ENCODE measurements at regions not wholly inside any gene's neighbourhood (a gene's known extent, or its start where the extent isn't known, plus 50 kb on each side); places are given as distances from the start of the nearest gene placed in this dataset.

GRCh38 chr17:72303787-72304733 is 183.2 kb downstream of the SOX9 start:
- Mint-ChIP-seq H3K36me3 (ENCODE audit: low read depth) (no peaks in the 10 kb centered on the region), H3K9me3 (no peaks in the 10 kb centered on the region), H3K27me3 (no peaks in the 10 kb centered on the region), H3K4me1 (no peaks in the 10 kb centered on the region), H3K4me3 (no peak overlapping the region), H3K27ac (no peak overlapping the region)
- ChIA-PET CTCF (no interaction called here), POLR2A (no interaction called here)
- DNase-seq = no peak

DNA sequence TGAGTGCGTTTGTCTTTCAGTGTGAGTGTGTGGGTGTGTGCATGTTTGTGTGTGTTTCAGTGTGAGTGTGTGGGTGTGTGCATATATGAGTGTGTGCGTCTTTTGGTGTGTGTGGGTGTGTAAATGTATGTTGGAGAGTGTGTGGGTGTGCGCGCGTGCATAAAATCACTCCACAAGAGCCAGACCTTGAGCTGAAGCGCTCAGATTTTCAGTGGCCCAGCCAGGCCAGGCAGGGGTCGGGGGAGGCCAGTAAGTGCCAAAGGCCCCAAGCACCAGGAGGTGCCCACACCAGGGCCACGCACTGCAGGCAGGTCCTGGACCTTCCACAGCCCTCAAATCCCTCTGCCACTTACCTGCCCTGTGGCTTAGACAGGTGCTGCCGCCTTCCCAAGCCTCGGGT is 184.0 kb downstream of the SOX9 start:
- Mint-ChIP-seq H3K4me1 (no peaks in the 10 kb centered on the region), H3K27ac (no peak overlapping the region), H3K27me3 (no peaks in the 10 kb centered on the region), H3K4me3 (no peak overlapping the region), H3K9me3 (no peaks in the 10 kb centered on the region), H3K36me3 (ENCODE audit: low read depth) (no peaks in the 10 kb centered on the region)
- POLR2A ChIA-PET = no interaction called here
- no peak for DNase-seq
- CTCF ChIA-PET = no interaction called here

GRCh38 chr17:72305472-72305871 is 184.7 kb downstream of the SOX9 start:
- H3K27ac Mint-ChIP-seq = no peak overlapping the region
- no peaks in the 10 kb centered on the region for H3K36me3 Mint-ChIP-seq (ENCODE audit: low read depth)
- H3K9me3 Mint-ChIP-seq = peaks cover 2% of the 10 kb centered on the region
- no peaks in the 10 kb centered on the region for H3K27me3 Mint-ChIP-seq
- no peak overlapping the region for H3K4me3 Mint-ChIP-seq
- CTCF ChIA-PET = no interaction called here
- no peak for DNase-seq
- H3K4me1 Mint-ChIP-seq = no peaks in the 10 kb centered on the region
- POLR2A ChIA-PET = no interaction called here

GRCh38 chr17:72306037-72306436 is 185.2 kb downstream of the SOX9 start:
- DNase-seq = no peak
- Mint-ChIP-seq H3K9me3 (peaks cover 2% of the 10 kb centered on the region), H3K36me3 (ENCODE audit: low read depth) (no peaks in the 10 kb centered on the region), H3K4me3 (no peak overlapping the region), H3K4me1 (no peaks in the 10 kb centered on the region), H3K27me3 (no peaks in the 10 kb centered on the region), H3K27ac (no peak overlapping the region)
- ChIA-PET POLR2A (no interaction called here), CTCF (no interaction called here)

GRCh38 chr17:72307836-72308235 is 187.0 kb downstream of the SOX9 start:
- POLR2A ChIA-PET = no interaction called here
- DNase-seq = no peak
- CTCF ChIA-PET = no interaction called here

GRCh38 chr17:72308744-72309385 is 188.0 kb downstream of the SOX9 start:
- H3K27ac Mint-ChIP-seq = no peak overlapping the region
- H3K4me1 Mint-ChIP-seq = no peaks in the 10 kb centered on the region
- ChIA-PET CTCF (no interaction called here), POLR2A (no interaction called here)
- no peak overlapping the region for H3K4me3 Mint-ChIP-seq
- H3K36me3 Mint-ChIP-seq (ENCODE audit: low read depth) = no peaks in the 10 kb centered on the region
- H3K27me3 Mint-ChIP-seq = no peaks in the 10 kb centered on the region
- DNase-seq = no peak
- H3K9me3 Mint-ChIP-seq = peaks cover 2% of the 10 kb centered on the region

More at GRCh38 chr17:72307836-72308235, 187.0 kb downstream of the SOX9 start:
- Mint-ChIP-seq H3K9me3 (peaks cover 2% of the 10 kb centered on the region), H3K27ac (no peak overlapping the region), H3K27me3 (no peaks in the 10 kb centered on the region), H3K4me3 (no peak overlapping the region), H3K36me3 (ENCODE audit: low read depth) (no peaks in the 10 kb centered on the region), H3K4me1 (no peaks in the 10 kb centered on the region)

DNA sequence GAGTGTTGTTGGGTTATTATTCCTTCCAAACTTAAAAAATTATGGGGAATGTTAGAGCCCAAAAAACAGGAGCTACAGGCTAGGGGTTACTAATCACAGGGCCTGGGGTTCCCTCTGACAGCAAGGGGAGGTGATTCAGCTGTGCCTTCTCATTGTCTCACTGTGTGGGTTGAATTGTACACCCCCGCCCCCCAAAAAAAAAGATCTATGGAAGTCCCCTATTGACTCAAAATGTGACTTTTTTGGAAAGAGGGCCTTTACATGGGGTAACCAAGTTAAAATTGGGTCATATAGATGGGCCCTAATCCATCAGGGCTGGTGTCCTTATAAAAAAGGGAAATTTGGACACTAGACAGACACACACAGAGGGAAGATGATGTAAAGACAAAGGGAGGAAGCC is 190.2 kb downstream of the SOX9 start:
- Mint-ChIP-seq H3K4me3 (no peak overlapping the region), H3K27ac (no peak overlapping the region), H3K36me3 (ENCODE audit: low read depth) (no peaks in the 10 kb centered on the region), H3K9me3 (peaks cover 2% of the 10 kb centered on the region), H3K27me3 (no peaks in the 10 kb centered on the region), H3K4me1 (no peaks in the 10 kb centered on the region)
- ChIA-PET POLR2A (no interaction called here), CTCF (no interaction called here)
- DNase-seq = no peak

GRCh38 chr17:72315122-72315913 is 194.5 kb downstream of the SOX9 start:
- DNase-seq = no peak
- H3K27ac Mint-ChIP-seq = no peak overlapping the region
- H3K27me3 Mint-ChIP-seq = no peaks in the 10 kb centered on the region
- no peaks in the 10 kb centered on the region for H3K4me1 Mint-ChIP-seq
- CTCF ChIA-PET = no interaction called here
- no peaks in the 10 kb centered on the region for H3K9me3 Mint-ChIP-seq
- no peaks in the 10 kb centered on the region for H3K36me3 Mint-ChIP-seq (ENCODE audit: low read depth)
- no peak overlapping the region for H3K4me3 Mint-ChIP-seq
- POLR2A ChIA-PET = no interaction called here

- CTCF ChIA-PET = no interaction called here
- no peaks in the 10 kb centered on the region for H3K9me3 Mint-ChIP-seq
- POLR2A ChIA-PET = no interaction called here
Observed at GRCh38 chr17:72318131-72318530, 197.3 kb downstream of the SOX9 start.

GRCh38 chr17:72321896-72322295 is 201.1 kb downstream of the SOX9 start:
- H3K9me3 Mint-ChIP-seq = no peaks in the 10 kb centered on the region
- ChIA-PET CTCF (no interaction called here), POLR2A (no interaction called here)
- no peak overlapping the region for H3K27ac Mint-ChIP-seq
- no peak for DNase-seq
- H3K4me1 Mint-ChIP-seq = no peaks in the 10 kb centered on the region
- no peaks in the 10 kb centered on the region for H3K36me3 Mint-ChIP-seq (ENCODE audit: low read depth)
- H3K4me3 Mint-ChIP-seq = no peak overlapping the region
- no peaks in the 10 kb centered on the region for H3K27me3 Mint-ChIP-seq

More at GRCh38 chr17:72318131-72318530, 197.3 kb downstream of the SOX9 start:
- no peak overlapping the region for H3K4me3 Mint-ChIP-seq
- DNase-seq = no peak
- no peak overlapping the region for H3K27ac Mint-ChIP-seq
- H3K36me3 Mint-ChIP-seq (ENCODE audit: low read depth) = no peaks in the 10 kb centered on the region
- no peaks in the 10 kb centered on the region for H3K4me1 Mint-ChIP-seq
- no peaks in the 10 kb centered on the region for H3K27me3 Mint-ChIP-seq

- Mint-ChIP-seq H3K27ac (no peak overlapping the region), H3K4me1 (no peaks in the 10 kb centered on the region), H3K27me3 (no peaks in the 10 kb centered on the region), H3K9me3 (no peaks in the 10 kb centered on the region), H3K4me3 (no peak overlapping the region), H3K36me3 (ENCODE audit: low read depth) (no peaks in the 10 kb centered on the region)
- CTCF ChIA-PET = no interaction called here
- POLR2A ChIA-PET = no interaction called here
- no peak for DNase-seq
Observed at GRCh38 chr17:72332367-72332766, 211.5 kb downstream of the SOX9 start.

- CTCF ChIA-PET = no interaction called here
- DNase-seq = no peak
Observed at GRCh38 chr17:72333570-72333969, 212.8 kb downstream of the SOX9 start.

DNA sequence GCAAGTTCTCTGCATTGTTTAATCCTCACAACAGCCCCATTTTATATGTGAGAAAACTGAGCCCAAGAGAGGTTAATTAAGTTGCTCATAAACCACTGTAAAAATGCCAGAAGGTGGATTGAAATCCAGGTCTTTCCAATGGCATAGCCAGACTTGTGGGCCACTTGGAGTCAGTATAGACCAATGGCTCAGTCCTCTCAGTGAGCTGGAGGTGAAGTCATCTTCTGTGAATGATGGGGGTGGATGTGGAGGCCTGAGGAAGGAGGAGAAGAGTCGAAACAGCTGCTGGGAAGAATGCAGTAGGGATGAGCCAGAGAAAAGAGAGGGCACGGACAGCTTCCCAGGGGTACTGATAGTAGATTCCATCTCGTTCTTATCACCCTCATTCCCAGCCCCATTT is 213.4 kb downstream of the SOX9 start:
- H3K27me3 Mint-ChIP-seq = no peaks in the 10 kb centered on the region
- ChIA-PET POLR2A (no interaction called here), CTCF (no interaction called here)
- H3K9me3 Mint-ChIP-seq = no peaks in the 10 kb centered on the region
- H3K4me3 Mint-ChIP-seq = no peak overlapping the region
- no peaks in the 10 kb centered on the region for H3K36me3 Mint-ChIP-seq (ENCODE audit: low read depth)
- no peak overlapping the region for H3K27ac Mint-ChIP-seq
- H3K4me1 Mint-ChIP-seq = no peaks in the 10 kb centered on the region
- no peak for DNase-seq

More at GRCh38 chr17:72333570-72333969, 212.8 kb downstream of the SOX9 start:
- POLR2A ChIA-PET = no interaction called here
- no peaks in the 10 kb centered on the region for H3K9me3 Mint-ChIP-seq
- no peaks in the 10 kb centered on the region for H3K36me3 Mint-ChIP-seq (ENCODE audit: low read depth)
- no peaks in the 10 kb centered on the region for H3K27me3 Mint-ChIP-seq
- no peak overlapping the region for H3K4me3 Mint-ChIP-seq
- no peaks in the 10 kb centered on the region for H3K4me1 Mint-ChIP-seq
- H3K27ac Mint-ChIP-seq = no peak overlapping the region

All from activated CD4-positive, alpha-beta T cell treated with anti-CD3 and anti-CD28 coated beads, Interleukin-2, amount 10 ng/mL, durations not matched to agents 7 days and 5 days (primary cell).